OCI-LY1 (cell line): ENCODE measurements at regions not wholly inside any gene's neighbourhood (a gene's known extent, or its start where the extent isn't known, plus 50 kb on each side); places are given as distances from the start of the nearest gene placed in this dataset.

ENCODE experiments used
- H2AFZ ChIP-seq: fragments of 200-600 bp; sonication (generic), shearing (Covaris generic); 2 replicates; pipeline ENCODE4 v1.6.0; 2014; ENCODE audit warnings: antibody characterized with exemption, mild to moderate bottlenecking, low read length
- H3F3A ChIP-seq: fragments of 200-600 bp; sonication (generic), shearing (Covaris generic); 2 replicates; pipeline ENCODE4 v1.6.0; 2014; ENCODE audit warnings: mild to moderate bottlenecking, antibody characterized with exemption, low read length, moderate library complexity; ENCODE audit not compliant: insufficient read depth
- H3K27ac ChIP-seq: fragments of 200-600 bp; sonication (generic); 2 replicates; pipeline ENCODE4 v1.5.1; 2014; ENCODE audit warnings: low read length, mixed run types, mild to moderate bottlenecking, low read depth; ENCODE audit not compliant: poor library complexity, severe bottlenecking
- H3K27me3 ChIP-seq: fragments of 200-600 bp; sonication (generic); 2 replicates; pipeline ENCODE4 v1.6.0; 2014; ENCODE audit warnings: antibody characterized with exemption, mild to moderate bottlenecking, low read length, moderate library complexity; ENCODE audit not compliant: insufficient read depth
- H3K36me3 ChIP-seq: fragments of 200-600 bp; sonication (generic); 2 replicates; pipeline ENCODE4 v1.6.1; 2014; ENCODE audit warnings: mild to moderate bottlenecking, antibody characterized with exemption, low read length, moderate library complexity, mixed read lengths; ENCODE audit not compliant: insufficient read depth
- H3K4me1 ChIP-seq: fragments of 200-600 bp; sonication (generic); 2 replicates; pipeline ENCODE4 v1.5.1; 2014; ENCODE audit warnings: mild to moderate bottlenecking, low read length, moderate library complexity; ENCODE audit not compliant: insufficient read depth, severe bottlenecking
- H3K4me2 ChIP-seq: fragments of 200-600 bp; sonication (generic), shearing (Covaris generic); 2 replicates; pipeline ENCODE4 v1.6.1; 2014; ENCODE audit warnings: low read length
- H3K4me3 ChIP-seq: fragments of 200-600 bp; sonication (generic); 2 replicates; pipeline ENCODE4 v1.5.1; 2014; ENCODE audit warnings: low read length, low read depth, mild to moderate bottlenecking, mixed read lengths; ENCODE audit not compliant: poor library complexity, severe bottlenecking
- H3K79me2 ChIP-seq: fragments of 200-600 bp; shearing (Covaris generic); 2 replicates; pipeline ENCODE4 v1.6.1; 2016; ENCODE audit warnings: mixed run types, low read length, mixed read lengths; ENCODE audit not compliant: insufficient read depth
- H3K9ac ChIP-seq: fragments of 200-600 bp; sonication (generic), shearing (Covaris generic); 2 replicates; pipeline ENCODE4 v1.6.1; 2014; ENCODE audit warnings: mild to moderate bottlenecking, low read length, mixed read lengths
- H3K9me2 ChIP-seq: fragments of 200-600 bp; sonication (generic), shearing (Covaris generic); 2 replicates; pipeline ENCODE4 v1.6.1; 2014; ENCODE audit warnings: low read depth, mild to moderate bottlenecking, low read length, mixed read lengths
- H3K9me3 ChIP-seq: fragments of 200-600 bp; shearing (Covaris generic); 2 replicates; pipeline ENCODE4 v1.6.1; 2014; ENCODE audit warnings: low read length, mixed read lengths
- H4K20me1 ChIP-seq: fragments of 200-600 bp; sonication (generic), shearing (Covaris generic); 2 replicates; pipeline ENCODE4 v1.6.0; 2016; ENCODE audit warnings: mild to moderate bottlenecking, low read length; ENCODE audit not compliant: insufficient read depth
- EZH2 ChIP-seq: fragments of 200-600 bp; sonication (generic), shearing (Covaris generic); IDR thresholded peaks from 2 replicates; pipeline ENCODE4 v1.8.0; 2017; ENCODE audit warnings: borderline replicate concordance, mixed run types, mild to moderate bottlenecking, antibody characterized with exemption, low read length, moderate library complexity, mixed read lengths
- TF ChIP-seq, protein P1 (sequence below): fragments of 200-600 bp; sonication (generic), shearing (Covaris generic); IDR thresholded peaks from 2 replicates; pipeline ENCODE4 v1.5.1; 2017; ENCODE audit warnings: mild to moderate bottlenecking, antibody characterized with exemption, low read length, moderate library complexity, mixed read lengths

DNA sequence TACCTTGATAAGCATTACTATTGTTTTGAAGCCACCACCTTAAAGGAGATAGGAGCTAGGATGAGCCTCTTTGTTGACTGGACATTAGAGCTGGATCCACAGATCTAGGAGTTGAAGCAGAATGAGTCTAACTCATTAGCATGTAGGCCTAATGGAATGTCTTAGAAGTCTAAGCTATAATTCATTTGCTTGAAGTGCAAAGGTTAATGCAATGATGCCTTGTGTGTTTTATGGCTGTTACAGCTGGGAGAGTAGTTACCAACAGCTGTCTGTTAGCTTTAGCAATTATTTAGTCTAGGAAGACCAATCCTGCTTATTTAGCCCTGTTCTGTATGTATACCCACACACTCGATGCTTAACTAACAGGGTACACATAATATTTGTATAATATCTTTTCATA lies 419.3 kb downstream of the TUSC7 start:
- TF ChIP-seq, protein P1, sequence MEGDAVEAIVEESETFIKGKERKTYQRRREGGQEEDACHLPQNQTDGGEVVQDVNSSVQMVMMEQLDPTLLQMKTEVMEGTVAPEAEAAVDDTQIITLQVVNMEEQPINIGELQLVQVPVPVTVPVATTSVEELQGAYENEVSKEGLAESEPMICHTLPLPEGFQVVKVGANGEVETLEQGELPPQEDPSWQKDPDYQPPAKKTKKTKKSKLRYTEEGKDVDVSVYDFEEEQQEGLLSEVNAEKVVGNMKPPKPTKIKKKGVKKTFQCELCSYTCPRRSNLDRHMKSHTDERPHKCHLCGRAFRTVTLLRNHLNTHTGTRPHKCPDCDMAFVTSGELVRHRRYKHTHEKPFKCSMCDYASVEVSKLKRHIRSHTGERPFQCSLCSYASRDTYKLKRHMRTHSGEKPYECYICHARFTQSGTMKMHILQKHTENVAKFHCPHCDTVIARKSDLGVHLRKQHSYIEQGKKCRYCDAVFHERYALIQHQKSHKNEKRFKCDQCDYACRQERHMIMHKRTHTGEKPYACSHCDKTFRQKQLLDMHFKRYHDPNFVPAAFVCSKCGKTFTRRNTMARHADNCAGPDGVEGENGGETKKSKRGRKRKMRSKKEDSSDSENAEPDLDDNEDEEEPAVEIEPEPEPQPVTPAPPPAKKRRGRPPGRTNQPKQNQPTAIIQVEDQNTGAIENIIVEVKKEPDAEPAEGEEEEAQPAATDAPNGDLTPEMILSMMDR: no peak
- TF ChIP-seq EZH2: no peak
- Histone ChIP-seq H3K9me3 (no peaks in the 10 kb centered on the region), H3K4me3 (no peak overlapping the region), H2AFZ (no peak overlapping the region), H3K4me2 (no peak overlapping the region), H4K20me1 (no peaks in the 10 kb centered on the region), H3K27ac (no peak overlapping the region), H3K9me2 (no peaks in the 10 kb centered on the region), H3K27me3 (no peaks in the 10 kb centered on the region), H3F3A (no peaks in the 10 kb centered on the region), H3K9ac (no peak overlapping the region), H3K79me2 (no peaks in the 10 kb centered on the region), H3K4me1 (no peaks in the 10 kb centered on the region), H3K36me3 (no peaks in the 10 kb centered on the region)

DNA sequence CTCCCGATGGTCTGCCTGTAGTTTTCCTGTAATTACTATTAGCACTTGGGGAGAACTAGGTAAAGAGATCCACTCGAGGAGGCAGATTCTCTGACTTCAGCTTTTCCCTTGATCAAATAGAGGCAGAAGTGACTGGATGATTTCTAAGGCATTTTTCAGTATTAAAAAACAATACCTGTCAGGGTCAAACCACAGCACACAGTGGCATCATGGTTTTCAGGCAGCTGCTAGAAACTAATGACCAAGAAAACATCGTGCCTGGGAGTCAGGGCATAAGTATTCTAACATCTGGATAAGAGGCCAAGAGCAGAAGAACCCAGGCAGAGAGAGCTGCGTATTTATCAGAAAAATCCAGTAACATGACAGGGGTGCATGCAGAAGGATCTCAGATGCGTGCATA lies 419.9 kb downstream of the TUSC7 start:
- no peaks in the 10 kb centered on the region for H3K4me1 ChIP-seq
- H3K27me3 ChIP-seq: no peaks in the 10 kb centered on the region
- no peak for TF ChIP-seq EZH2
- TF ChIP-seq, protein P1: no peak
- no peaks in the 10 kb centered on the region for H3K9me2 ChIP-seq
- no peak overlapping the region for H3K9ac ChIP-seq
- H3K79me2 ChIP-seq: no peaks in the 10 kb centered on the region
- no peaks in the 10 kb centered on the region for H4K20me1 ChIP-seq
- no peak overlapping the region for H3K4me3 ChIP-seq
- no peaks in the 10 kb centered on the region for H3K9me3 ChIP-seq
- no peaks in the 10 kb centered on the region for H3K36me3 ChIP-seq
- H3F3A ChIP-seq: no peaks in the 10 kb centered on the region
- no peak overlapping the region for H2AFZ ChIP-seq
- no peak overlapping the region for H3K27ac ChIP-seq
- H3K4me2 ChIP-seq: no peak overlapping the region

DNA sequence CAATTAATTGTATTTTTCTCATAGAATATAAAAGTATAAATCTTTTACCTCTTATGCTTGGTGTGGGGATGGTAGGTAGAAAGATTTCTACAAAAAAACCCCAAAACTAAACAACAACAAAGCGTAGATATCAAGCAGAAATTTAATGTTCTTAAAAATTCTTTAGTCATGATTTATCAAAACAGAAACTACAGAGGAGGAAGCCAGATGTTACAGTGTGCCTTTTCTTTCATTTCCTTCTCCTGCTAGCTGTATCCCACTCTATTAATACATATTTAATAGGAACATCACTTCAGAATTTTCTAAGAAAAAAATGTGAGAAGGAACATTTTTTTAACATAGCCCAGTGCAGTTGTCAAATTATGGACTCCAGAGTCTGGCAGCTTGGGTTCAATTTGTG lies 420.6 kb downstream of the TUSC7 start:
- Histone ChIP-seq H3K79me2 (no peaks in the 10 kb centered on the region), H3K27me3 (no peaks in the 10 kb centered on the region), H3K9me3 (no peaks in the 10 kb centered on the region), H4K20me1 (no peaks in the 10 kb centered on the region), H3F3A (no peaks in the 10 kb centered on the region), H3K9ac (no peak overlapping the region), H2AFZ (no peak overlapping the region), H3K27ac (no peak overlapping the region), H3K4me2 (no peak overlapping the region), H3K4me1 (no peaks in the 10 kb centered on the region), H3K36me3 (no peaks in the 10 kb centered on the region), H3K9me2 (no peaks in the 10 kb centered on the region), H3K4me3 (no peak overlapping the region)
- no peak for TF ChIP-seq EZH2
- TF ChIP-seq, protein P1: no peak
